Neural progenitor cell (in vitro differentiated cells): ENCODE measurements at regions not wholly inside any gene's neighbourhood (a gene's known extent, or its start where the extent isn't known, plus 50 kb on each side); places are given as distances from the start of the nearest gene placed in this dataset.
"Not testable (repeated sequence)": the region's sequence is repeated elsewhere in the genome, so short reads cannot be mapped to it uniquely, and the experiment has no call there.

Source experiments
- EZH2 ChIP-seq: fragments of 200-600 bp; sonication (generic); IDR thresholded peaks from 2 replicates; pipeline ENCODE4 v1.6.1; 2017; ENCODE audit warnings: antibody characterized with exemption, mild to moderate bottlenecking, moderate library complexity
- EZH2phosphoT487 ChIP-seq: fragments of 200-600 bp; sonication (generic); IDR thresholded peaks from 2 replicates; pipeline ENCODE4 v1.6.1; 2017; ENCODE audit warnings: antibody characterized with exemption
- TF ChIP-seq, protein P1 (sequence below): fragments of 200-600 bp; sonication (generic); IDR thresholded peaks from 2 replicates; pipeline ENCODE4 v1.5.1; 2017; ENCODE audit warnings: antibody characterized with exemption, mild to moderate bottlenecking

GRCh38 chr4:147112196-147112595 is 166.5 kb upstream of the TTC29 start:
- TF ChIP-seq, protein P1, sequence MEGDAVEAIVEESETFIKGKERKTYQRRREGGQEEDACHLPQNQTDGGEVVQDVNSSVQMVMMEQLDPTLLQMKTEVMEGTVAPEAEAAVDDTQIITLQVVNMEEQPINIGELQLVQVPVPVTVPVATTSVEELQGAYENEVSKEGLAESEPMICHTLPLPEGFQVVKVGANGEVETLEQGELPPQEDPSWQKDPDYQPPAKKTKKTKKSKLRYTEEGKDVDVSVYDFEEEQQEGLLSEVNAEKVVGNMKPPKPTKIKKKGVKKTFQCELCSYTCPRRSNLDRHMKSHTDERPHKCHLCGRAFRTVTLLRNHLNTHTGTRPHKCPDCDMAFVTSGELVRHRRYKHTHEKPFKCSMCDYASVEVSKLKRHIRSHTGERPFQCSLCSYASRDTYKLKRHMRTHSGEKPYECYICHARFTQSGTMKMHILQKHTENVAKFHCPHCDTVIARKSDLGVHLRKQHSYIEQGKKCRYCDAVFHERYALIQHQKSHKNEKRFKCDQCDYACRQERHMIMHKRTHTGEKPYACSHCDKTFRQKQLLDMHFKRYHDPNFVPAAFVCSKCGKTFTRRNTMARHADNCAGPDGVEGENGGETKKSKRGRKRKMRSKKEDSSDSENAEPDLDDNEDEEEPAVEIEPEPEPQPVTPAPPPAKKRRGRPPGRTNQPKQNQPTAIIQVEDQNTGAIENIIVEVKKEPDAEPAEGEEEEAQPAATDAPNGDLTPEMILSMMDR, result not testable (repeated sequence)
- TF ChIP-seq EZH2phosphoT487, EZH2: not testable (repeated sequence)
